GDM1 (cell line): ENCODE measurements at regions not wholly inside any gene's neighbourhood (a gene's known extent, or its start where the extent isn't known, plus 50 kb on each side); places are given as distances from the start of the nearest gene placed in this dataset.
"Not testable (repeated sequence)": the region's sequence is repeated elsewhere in the genome, so short reads cannot be mapped to it uniquely, and the experiment has no call there.

Experiments
- DNase-seq: peaks from one replicate; lab custom pipeline; 2025; lab: John Stamatoyannopoulos, UW

DNA sequence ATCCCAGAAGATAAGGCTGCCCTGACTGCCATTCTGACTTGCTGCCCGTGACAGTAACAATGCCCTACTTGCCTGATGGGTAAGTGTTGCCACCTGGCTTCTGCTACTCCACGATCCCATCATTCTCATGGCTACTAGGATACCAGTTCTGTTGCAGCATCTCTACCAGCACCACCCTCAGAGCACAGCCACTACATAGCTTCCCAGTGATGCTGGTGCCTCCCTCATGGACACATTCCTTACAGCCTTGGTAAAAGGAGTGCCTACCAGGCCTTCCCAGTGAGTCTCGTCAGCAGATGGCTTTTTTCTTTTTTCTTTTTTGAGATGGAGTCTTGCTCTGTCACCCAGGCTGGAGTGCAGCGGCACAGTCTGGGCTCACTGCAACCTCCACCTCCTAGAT is 84.4 kb upstream of the CMKLR1 start:
- no peak for DNase-seq

DNA sequence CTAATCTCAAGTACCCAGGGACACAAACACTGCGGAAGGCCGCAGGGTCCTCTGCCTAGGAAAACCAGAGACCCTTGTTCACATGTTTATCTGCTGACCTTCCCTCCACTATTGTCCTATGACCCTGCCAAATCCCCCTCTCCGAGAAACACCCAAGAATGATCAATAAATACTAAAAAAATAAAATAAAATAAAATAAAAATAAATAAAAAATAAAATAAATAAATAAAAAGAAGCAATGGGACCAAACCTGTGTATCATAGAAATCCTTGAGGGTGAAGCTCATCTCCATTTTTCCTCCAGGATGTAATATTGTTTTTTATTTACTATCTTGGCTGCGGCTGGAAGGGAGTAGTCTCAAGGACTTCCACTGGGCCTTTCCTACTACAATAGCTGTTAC is 82.0 kb upstream of the CMKLR1 start:
- not testable (repeated sequence) for DNase-seq

DNA sequence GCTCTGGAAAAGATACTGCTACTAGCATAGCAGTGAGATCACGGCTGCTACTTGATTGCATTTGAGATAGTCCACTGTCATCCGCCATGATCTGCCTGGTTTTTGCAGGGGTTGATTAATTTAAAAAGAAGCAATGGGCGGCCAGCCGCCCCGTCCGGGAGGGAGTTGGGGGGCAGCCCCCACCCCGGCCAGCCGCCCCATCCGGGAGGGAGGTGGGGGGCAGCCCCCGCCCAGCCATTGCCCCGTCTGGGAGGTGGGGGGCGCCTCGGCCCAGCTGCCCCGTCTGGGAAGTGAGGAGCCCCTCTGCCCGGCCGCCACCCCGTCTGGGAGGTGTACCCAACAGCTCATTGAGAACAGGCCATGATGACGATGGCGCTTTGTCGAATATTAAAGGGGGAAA is 81.3 kb upstream of the CMKLR1 start:
- not testable (repeated sequence) for DNase-seq

DNA sequence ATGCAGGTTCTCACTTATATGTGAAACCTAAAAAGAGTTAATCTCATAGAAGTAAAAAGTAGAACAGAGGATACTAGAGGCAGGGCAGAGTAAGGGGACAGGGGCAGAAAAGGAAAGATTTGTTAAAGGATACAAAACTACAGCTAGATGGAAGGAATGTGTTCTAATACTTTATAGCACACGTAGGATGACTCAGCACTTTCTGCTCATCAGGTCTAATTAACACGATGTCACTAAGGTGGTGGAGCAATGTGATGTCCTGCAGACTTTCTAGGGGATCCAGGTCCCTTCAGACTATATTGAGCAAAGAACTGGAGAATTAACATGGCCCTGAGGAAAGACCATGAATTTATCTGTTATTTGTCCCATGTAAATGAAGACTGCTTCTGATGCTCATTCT is 80.8 kb upstream of the CMKLR1 start:
- no peak for DNase-seq

DNA sequence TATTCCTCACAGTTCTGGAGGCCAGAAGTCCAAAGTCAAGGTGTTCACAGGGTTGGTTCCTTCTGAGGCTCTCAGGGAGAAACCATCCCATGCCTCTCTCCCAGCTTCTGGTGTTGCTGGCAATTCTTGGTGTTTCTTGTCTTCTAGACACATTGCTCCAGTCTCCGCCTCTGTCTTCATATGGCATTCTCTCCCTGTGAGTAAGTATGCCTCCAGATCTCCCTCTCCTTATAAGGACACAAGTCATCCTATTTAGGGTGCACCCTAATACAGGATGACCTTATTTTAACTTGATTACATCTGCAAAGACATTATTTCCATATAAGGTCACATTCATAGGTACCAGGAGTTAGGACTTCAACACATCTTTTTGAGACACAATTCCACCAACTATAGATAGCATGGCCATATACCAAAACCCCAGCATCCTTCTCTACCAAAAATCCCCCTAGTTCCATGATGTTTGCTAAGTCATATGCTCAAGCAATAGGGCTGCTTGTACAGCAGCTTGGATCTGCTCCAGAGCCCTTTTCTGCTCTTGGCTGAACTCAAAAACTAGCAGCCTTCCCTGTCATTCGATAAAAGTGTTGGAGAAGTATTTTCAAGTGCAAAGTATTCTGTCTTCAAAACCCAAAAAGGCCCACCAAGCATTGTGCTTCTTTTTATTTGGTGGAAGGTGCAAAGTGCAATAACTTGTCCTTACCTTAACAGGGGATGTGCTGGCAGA is 79.2 kb upstream of the CMKLR1 start:
- DNase-seq, result no peak

DNA sequence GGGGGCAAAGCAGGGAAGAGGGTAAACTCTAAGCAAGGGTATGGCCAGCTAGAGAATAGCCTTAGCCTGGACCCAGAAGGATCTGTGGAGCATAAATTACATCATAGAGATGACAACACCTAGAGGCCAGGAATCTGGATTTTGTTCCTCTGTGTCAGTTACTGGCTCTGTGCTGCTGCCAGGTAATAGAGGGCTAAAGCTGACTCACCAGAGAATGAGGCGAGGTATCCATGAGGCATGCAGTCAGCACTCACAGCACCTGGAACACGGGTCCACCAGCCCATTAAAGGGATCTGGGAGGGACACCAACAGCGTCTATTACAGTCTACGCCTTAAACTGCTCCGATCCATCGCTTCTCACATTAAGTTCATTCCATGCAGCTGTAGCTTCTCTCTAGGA is 74.9 kb upstream of the CMKLR1 start:
- DNase-seq, result no peak

DNA sequence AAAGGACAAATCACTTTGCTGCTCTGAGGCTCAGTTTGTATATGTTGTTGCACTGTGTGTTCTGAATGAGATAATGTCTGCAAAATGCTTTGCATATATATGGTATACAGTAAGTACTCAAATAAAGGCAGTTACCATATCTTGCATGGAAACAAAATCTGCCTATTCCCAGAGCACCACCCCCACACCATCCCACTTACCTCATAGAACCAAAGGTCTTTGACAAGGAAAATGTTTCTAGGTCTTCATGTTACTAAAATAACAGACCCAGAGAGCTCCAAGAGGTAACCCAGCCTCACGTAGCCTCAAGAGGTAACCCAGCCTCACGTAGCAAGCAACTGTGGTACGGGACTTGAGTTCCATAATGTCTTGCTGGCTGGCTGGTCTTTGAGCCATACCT is 71.6 kb upstream of the CMKLR1 start:
- DNase-seq, result no peak

DNA sequence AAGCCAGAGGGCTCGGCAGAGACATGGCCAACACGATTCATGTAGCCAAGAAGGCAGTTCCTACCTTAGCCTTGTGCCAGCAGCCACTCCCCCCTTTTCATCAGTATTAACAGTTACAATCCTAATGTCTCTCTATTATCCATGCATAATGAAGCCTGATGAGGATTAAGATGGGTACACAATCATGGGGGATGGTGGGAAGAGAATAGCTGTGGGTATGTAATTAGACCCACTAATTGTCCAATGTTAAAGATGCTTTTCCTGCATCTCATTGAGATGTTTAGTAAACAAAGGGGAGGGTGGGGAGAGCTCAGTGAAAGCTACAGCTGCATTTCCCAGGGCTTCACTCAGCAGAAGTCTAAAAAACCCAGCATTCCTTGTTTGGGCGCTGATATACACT is 70.4 kb upstream of the CMKLR1 start:
- no peak for DNase-seq

DNA sequence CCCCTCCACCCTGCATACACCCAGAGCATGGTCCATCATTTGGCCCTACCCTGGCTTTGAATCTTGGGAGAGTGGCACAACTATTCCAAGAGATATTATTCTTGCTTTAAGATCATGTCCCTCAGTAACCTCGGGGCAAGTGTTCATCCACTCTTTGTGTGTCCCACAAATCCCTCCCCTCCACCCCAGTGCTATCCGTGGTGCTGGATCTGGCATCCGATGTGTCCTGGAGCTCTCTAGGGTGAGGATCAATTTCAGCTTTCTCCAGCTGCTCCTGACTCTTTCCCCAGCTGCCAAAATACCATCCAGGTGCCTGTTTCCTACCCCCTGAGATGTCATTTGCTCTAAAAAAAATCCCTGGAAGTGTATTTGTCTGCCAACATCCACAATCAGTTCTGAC is 64.8 kb upstream of the CMKLR1 start:
- no peak for DNase-seq

DNA sequence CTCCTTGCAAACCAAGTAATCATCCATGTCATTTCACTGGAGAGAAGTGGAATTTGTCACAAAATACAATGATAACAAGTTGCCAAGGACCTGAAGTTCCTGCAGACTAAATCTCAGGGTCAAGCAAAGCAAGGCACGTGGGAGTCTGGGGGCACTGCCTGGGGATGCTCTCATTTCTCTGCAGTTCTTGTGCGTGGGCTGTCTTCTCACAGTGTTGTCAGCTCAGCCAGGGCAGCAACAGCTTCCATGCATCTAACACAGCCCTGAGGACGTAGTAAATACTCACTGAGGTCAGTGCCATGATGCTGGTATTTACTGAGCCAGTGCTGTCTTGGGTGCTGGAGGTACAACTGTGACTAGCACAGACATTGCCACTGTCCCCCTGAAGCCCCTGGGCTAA is 62.9 kb upstream of the CMKLR1 start:
- DNase-seq, result no peak

DNA sequence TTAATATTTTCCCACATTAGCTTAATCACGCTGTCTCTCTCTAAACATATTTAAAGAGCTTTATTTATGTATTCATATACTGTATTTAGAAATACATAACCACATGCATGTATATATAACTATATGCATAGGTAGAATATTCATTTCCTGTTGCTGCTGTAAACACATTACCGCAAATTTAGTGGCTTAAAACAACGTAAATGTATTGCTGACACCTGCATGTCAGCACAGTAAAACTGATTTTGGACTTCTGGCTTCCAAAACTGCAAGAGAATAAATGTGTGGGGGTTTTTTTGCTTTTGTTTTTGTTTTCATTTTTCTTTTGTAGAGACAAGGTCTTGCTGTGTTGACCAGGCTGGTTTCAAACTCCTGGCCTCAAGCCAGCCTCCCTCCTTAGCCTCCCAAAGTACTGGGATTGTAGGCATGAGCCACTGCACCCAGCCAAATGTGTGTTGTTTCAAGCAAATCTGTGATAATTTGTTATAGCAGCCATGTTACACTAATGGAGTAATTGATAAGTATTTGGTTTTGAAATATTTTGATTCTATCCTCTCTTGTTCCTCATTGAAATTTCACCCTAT is 61.9 kb upstream of the CMKLR1 start:
- DNase-seq, result no peak

DNA sequence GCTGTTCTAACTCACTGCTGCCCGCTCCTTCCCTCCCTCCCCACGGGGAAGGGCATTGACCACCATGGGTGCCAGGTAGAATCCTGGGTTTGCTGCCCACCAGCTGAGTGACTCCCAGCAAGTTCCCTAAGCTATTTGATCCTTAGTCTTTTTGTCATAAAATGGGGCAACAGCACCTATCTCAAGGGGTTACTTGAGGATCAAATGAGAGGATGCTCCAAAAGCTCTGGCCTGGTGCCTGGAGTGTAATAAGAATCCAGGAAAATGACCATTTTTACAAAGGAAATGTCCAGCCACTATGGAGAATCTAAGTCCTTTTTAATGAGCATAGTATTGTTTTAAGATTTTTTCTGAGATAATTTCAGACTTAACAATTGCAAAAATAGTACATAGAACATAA is 61.4 kb upstream of the CMKLR1 start:
- DNase-seq, result no peak

DNA sequence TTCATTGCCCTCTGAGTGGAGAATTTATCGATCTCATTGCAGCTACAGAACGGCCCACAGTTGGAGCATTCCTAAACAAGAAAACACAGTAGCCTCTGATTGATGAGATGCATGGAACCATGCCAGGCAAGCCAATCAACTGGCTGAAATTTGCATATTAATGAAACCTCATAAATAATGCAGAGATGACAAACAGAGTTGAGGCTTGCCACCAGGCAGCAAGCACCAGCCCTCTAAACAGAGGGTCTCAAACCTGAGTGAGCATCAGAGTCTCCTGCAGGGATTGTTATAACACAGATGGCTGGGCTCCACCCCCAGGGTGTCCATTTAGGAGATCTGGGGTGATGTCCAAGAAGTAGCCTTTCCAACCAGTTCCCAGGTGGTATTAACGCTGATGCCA is 60.9 kb upstream of the CMKLR1 start:
- no peak for DNase-seq

DNA sequence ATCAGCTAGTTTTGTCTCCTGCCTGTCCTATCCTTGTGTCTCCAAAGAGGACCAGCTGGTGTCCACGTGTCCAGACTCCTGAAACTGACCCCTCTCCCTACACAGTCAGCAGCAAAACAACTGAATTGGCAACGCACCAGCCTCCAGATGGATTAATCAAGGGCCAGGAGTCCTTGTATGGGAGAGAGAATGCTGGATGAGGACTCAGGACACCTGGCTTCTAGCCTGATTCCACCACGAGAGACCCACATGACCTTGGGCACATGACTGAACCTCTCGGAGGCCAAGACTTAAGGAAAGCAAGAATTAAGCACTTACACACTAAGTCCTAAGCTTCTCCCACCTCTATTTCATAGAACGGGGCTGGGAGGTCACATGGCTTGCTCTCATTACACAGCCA is 60.4 kb upstream of the CMKLR1 start:
- no peak for DNase-seq

DNA sequence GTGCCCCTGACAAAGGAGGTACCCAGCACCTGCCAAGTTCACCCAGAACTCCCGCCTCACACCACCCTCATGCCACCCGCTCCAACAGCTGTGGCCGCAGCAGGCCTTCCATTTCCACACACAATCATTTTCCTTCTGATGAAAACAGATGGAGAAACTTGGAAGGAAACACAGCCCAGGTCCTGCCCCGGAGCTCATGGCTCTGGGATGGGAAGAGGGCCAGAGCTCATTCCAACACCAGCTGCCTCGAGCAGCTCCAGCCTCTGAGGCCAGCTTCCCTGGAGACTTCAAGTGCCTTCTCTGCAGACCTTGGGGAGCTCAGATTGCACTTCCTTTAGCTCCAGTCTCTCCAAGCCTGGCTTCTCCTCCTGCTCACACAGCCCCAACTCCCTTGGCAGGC is 55.1 kb upstream of the CMKLR1 start:
- DNase-seq, result no peak

DNA sequence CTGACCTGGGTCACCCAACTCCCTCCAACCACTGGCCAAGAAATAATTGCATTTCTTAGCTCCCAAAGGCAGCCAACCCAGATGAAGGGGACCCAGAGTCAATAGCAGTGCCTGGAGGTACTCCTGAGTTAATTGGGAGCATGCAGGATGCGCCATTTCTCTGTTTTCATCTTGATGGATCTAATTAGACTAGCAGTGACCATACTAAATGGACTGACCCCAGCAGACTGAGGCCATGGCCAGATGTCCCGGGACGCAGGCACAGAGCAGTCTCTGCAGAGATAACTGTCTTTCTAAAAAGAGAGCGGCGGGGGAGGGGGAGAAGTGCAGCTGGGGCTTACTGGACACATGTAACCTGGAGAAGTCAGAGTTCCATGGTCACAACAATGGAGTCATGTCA is 53.2 kb upstream of the CMKLR1 start:
- DNase-seq, result no peak

DNA sequence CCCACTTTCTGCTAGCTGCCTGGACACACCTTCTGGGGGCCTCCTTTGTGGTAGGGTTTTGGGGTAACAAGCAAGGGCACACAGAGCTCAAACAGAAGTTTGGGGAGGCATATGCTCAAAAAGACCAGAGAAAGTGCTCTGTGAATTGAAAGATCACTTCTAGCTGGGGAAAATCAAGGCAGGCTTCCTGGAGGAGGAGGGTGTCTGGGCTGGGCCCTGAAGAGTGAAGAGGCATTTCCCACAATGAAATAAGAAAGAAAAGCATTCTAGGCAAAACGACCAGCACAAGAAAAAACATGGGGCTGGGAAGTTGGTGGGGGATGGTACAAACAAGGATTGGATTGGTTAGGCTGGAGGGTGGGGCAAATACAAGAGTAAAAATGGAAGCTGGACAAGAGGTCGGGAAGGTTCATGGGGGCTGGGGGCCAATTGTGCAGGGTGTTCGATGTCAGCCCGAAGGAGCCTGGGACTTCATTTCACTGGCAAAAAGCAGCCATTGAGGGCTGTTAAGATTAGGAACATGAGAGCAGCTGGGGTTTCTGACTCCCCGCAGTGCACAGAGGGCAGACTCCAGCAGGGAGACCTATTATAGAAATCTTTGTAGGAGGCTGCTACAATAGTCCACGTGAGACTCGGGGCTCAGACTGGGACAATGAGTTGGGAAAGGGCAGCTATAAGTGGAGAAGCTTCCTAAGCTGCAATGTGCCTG is 51.5 kb upstream of the CMKLR1 start:
- DNase-seq, result no peak

DNA sequence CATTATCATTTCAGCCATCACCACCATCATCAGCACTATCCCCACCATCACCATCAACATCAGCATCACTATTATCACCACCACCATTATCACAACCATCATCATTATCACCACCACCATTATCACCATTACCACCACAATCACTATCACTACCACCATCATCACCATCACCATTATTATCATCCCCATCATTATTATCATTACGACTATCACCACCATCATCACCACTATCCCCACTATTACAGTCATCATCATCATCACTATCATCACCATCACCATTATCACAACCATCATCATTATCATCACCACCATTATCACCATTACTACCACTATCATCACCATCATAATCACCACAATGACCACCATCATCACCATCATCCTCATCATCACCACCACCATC is 50.4 kb upstream of the CMKLR1 start:
- DNase-seq, result no peak
